Pancreas (tissue), 10 donors: ENCODE measurements at regions not wholly inside any gene's neighbourhood (a gene's known extent, or its start where the extent isn't known, plus 50 kb on each side); places are given as distances from the start of the nearest gene placed in this dataset.

ENCODE experiments used
- ATAC-seq, 4 donors: fragments of 200-7000 bp; cut with Tn5 transposase; one replicate each; pipeline versions ENCODE4 v1.8.0 to v1.9.1; 2020; ENCODE audit warnings: mild to moderate bottlenecking in 4 of 4, moderate library complexity in 4 of 4
- DNase-seq, 6 donors: peaks; one replicate each; pipeline ENCODE4 v3.0.0-alpha.2; 2020
- FAIRE-seq: peaks from 2 replicates; lab custom pipeline; 2012; peaks lifted over from hg19 to GRCh38; lab: Jason Lieb, UNC
- H3K27ac ChIP-seq, 4 donors: fragments of 200-600 bp; sonication (generic); 1 replicate in 3 of 4; 2 replicates in 1 of 4; pipeline versions ENCODE4 v1.5.0 to v1.8.0; 2020
- H3K27me3 ChIP-seq, 4 donors: fragments of 200-600 bp; one replicate each; pipeline ENCODE4 v1.8.0; 2021
- H3K36me3 ChIP-seq, 3 donors: fragments of 200-600 bp; sonication (generic) in 1 of 3; one replicate each; pipeline versions ENCODE4 v1.5.0 to v1.8.0; 2020 to 2021
- H3K4me1 ChIP-seq, 3 donors: fragments of 200-600 bp; one replicate each; pipeline ENCODE4 v1.8.0; 2021
- H3K4me3 ChIP-seq, 4 donors: fragments of 200-600 bp; sonication (generic) in 2 of 4; one replicate each; pipeline versions ENCODE4 v1.5.0 to v1.8.0; 2020 to 2021
- H3K9me3 ChIP-seq, 4 donors: fragments of 200-600 bp; one replicate each; pipeline ENCODE4 v1.8.0; 2021
- CTCF ChIP-seq, 4 donors: fragments of 200-600 bp; sonication (generic) in 3 of 4; IDR thresholded peaks; one replicate each; pipeline versions ENCODE4 v1.5.0 to v1.8.0; 2021; ENCODE audit warnings: antibody characterized with exemption in 4 of 4
- WGBS, 2 donors: extraction: QIAGEN DNeasy Blood & Tissue Kit; methylation state at CpG; one replicate each; pipeline ENCODE4 v1.1.7; 2013; 5-methylcytosine and 5-hydroxymethylcytosine counted together
- intact Hi-C, 3 donors: fragments of 100-400 bp; cut with DNase I; formaldehyde crosslinking; loops; one replicate each; pipeline versions ENCODE4 v1.11.1 to v1.14.2; 2022
- donor health status: healthy with polysubstance abuse.
- donor health status: DM: no; HTN: no; CAD: no; lungs with moderate emphysema.
- donor health status: DM: no; HTN: no; CAD: no.
- donor health status: control.
- donor health status: control.
- donor health status: Bipolar disorder and iron deficiency.
- donor health status: DM: yes; HTN: yes; CAD: no.
- donor health status: DM: no; HTN: no; CAD: no.
- donor health status: DM: no; HTN: no; CAD: no.
- donor health status: DM: yes; HTN: yes; CAD: no.

DNA sequence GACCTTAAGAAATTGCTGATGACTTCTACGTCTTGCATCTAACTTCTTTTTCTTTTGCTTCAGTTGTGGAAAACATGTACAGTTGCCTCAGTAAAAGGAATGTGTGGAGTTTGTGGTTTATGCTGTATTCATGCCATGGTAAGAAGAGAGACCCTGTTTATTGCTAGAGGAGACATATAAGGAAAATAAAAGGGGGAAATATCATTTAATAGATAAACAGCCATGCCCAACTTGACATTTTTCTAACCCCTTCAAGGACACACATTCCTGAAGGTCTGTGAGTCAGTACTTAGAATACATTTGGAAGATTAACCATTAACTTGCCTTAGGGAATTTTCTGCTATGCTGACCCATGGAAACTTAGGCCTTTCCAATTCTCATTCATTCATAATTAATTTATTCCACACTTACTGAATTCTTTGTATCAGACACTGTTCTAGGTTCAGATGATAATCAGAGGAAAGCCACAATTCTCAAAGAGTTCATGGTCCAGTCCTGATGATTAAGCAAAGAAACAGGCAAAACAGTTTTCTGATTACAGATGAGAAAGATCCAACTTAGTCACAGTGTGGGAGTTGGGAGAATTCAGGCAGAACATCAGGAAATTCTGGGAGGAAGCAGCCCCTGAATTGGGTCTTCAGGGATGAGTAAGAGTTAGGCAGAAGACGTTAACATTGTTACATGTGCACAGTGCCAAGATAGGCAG is 329.8 kb upstream of the RASGRP1 start:
- Histone ChIP-seq H3K36me3 (no peaks in the 10 kb centered on the region), H3K9me3 (no peaks in the 10 kb centered on the region), H3K27ac (peak overlapping the region in 1 of 4 donors; percentile 6), H3K4me1 (peaks cover 0 to 5% (median 0%) of the 10 kb centered on the region in 3 donors), H3K4me3 (no peak overlapping the region), H3K27me3 (no peaks in the 10 kb centered on the region)
- FAIRE-seq (no peak), ATAC-seq (peak in 3 of 4 donors; percentile 34 to 64 (median 56)), DNase-seq (no peak)
- 61 to 68% methylated on average over 2 of the region's 2 CpGs for WGBS, 2 donors
- intact Hi-C loops: no loop called here
- no peak for TF ChIP-seq CTCF (IDR thresholded peaks at IDR 0.05)

- ATAC-seq (no peak), FAIRE-seq (no peak), DNase-seq (no peak)
- Histone ChIP-seq H3K9me3 (no peaks in the 10 kb centered on the region), H3K4me1 (no peaks in the 10 kb centered on the region), H3K27me3 (no peaks in the 10 kb centered on the region), H3K4me3 (no peak overlapping the region), H3K27ac (no peak overlapping the region), H3K36me3 (no peaks in the 10 kb centered on the region)
- intact Hi-C loops: no loop called here
- TF ChIP-seq CTCF (IDR thresholded peaks at IDR 0.05): no peak
- WGBS, 2 donors: 70 to 73% methylated on average over 5 of the region's 5 CpGs
These were observed 331.0 kb upstream of the RASGRP1 start for GRCh38 chr15:38895326-38896255.

DNA sequence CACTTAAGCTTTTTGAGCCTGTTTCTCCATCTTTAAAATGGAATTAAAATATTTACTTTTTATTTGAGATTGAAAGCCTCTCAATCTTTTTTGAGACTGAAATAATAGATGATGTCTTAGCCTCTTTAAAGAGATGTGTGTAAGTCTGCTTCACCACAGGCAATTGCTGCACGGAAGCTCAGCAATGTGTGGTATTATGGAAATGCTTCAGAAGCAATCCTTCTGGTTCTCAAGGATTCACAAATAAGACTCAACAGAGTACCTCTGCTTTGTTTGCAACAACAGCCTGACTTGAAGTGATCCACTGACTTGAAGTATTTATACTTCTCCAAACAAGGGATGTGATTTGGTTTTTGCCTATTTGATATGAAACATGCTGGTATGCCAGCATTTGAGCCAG is 332.0 kb upstream of the RASGRP1 start:
- WGBS, 2 donors: 91 to 100% methylated on average over 1 of the region's 1 CpG
- DNase-seq (no peak), FAIRE-seq (no peak), ATAC-seq (no peak)
- no peak for TF ChIP-seq CTCF (IDR thresholded peaks at IDR 0.05)
- no peaks in the 10 kb centered on the region for H3K36me3 ChIP-seq
- no peak overlapping the region for H3K4me3 ChIP-seq
- no peaks in the 10 kb centered on the region for H3K4me1 ChIP-seq
- intact Hi-C loops: no loop called here
- no peaks in the 10 kb centered on the region for H3K27me3 ChIP-seq
- no peaks in the 10 kb centered on the region for H3K9me3 ChIP-seq
- H3K27ac ChIP-seq: no peak overlapping the region

- no peaks in the 10 kb centered on the region for H3K27me3 ChIP-seq
- no peak for ATAC-seq
- no peak for TF ChIP-seq CTCF (IDR thresholded peaks at IDR 0.05)
- FAIRE-seq: no peak
- H3K4me3 ChIP-seq: no peak overlapping the region
- DNase-seq: no peak
- H3K4me1 ChIP-seq: no peaks in the 10 kb centered on the region
- WGBS, 2 donors: 41 to 49% methylated on average over 1 of the region's 1 CpG
- no peaks in the 10 kb centered on the region for H3K9me3 ChIP-seq
- intact Hi-C loops: no loop called here
- no peak overlapping the region for H3K27ac ChIP-seq
- H3K36me3 ChIP-seq: no peaks in the 10 kb centered on the region
These were observed 332.9 kb upstream of the RASGRP1 start for GRCh38 chr15:38897551-38897950.
